OCI-LY3 (cell line): ENCODE measurements at regions not wholly inside any gene's neighbourhood (a gene's known extent, or its start where the extent isn't known, plus 50 kb on each side); places are given as distances from the start of the nearest gene placed in this dataset.

Experiments used
- CTCF ChIP-seq: fragments of 200-600, 300-600 bp; sonication (generic); IDR thresholded peaks from 2 replicates; pipeline ENCODE4 v1.5.1; 2014; ENCODE audit warnings: antibody characterized with exemption, low read length, low read depth
- EZH2phosphoT487 ChIP-seq: fragments of 200-600 bp; shearing (Covaris generic); IDR thresholded peaks from 2 replicates; pipeline ENCODE4 v1.6.1; 2018; ENCODE audit warnings: antibody characterized with exemption, mixed run types, low read depth

GRCh38 chr1:184152434-184152898 lies 100.9 kb downstream of the TSEN15 start:
- TF ChIP-seq CTCF (no peak), EZH2phosphoT487 (no peak)
